ENCODE measurements at regions not wholly inside any gene's neighbourhood (a gene's known extent, or its start where the extent isn't known, plus 50 kb on each side); places are given as distances from the start of the nearest gene placed in this dataset.

GRCh38 chr11:29024386-29024785 is 916.2 kb downstream of the METTL15 start:
- Histone ChIP-seq H3K27me3 (ENCODE audit: insufficient read depth, poor library complexity, severe bottlenecking) (no peaks in the 10 kb centered on the region), H3K27ac (replicated peaks) (no peak overlapping the region), H3K4me3 (replicated peaks; ENCODE audit: insufficient read depth, low read length) (no peak overlapping the region)
- TF ChIP-seq CTCF (IDR thresholded peaks at IDR 0.05; ENCODE audit: insufficient read depth, low read length) (no peak), GABPA (IDR thresholded peaks at IDR 0.05; ENCODE audit: low read depth) (no peak), SPI1 (IDR thresholded peaks at IDR 0.05; ENCODE audit: borderline replicate concordance, low read depth) (no peak), POLR2AphosphoS5 (IDR thresholded peaks at IDR 0.05; ENCODE audit: low read depth) (no peak)
- TF ChIP-seq, protein P1, sequence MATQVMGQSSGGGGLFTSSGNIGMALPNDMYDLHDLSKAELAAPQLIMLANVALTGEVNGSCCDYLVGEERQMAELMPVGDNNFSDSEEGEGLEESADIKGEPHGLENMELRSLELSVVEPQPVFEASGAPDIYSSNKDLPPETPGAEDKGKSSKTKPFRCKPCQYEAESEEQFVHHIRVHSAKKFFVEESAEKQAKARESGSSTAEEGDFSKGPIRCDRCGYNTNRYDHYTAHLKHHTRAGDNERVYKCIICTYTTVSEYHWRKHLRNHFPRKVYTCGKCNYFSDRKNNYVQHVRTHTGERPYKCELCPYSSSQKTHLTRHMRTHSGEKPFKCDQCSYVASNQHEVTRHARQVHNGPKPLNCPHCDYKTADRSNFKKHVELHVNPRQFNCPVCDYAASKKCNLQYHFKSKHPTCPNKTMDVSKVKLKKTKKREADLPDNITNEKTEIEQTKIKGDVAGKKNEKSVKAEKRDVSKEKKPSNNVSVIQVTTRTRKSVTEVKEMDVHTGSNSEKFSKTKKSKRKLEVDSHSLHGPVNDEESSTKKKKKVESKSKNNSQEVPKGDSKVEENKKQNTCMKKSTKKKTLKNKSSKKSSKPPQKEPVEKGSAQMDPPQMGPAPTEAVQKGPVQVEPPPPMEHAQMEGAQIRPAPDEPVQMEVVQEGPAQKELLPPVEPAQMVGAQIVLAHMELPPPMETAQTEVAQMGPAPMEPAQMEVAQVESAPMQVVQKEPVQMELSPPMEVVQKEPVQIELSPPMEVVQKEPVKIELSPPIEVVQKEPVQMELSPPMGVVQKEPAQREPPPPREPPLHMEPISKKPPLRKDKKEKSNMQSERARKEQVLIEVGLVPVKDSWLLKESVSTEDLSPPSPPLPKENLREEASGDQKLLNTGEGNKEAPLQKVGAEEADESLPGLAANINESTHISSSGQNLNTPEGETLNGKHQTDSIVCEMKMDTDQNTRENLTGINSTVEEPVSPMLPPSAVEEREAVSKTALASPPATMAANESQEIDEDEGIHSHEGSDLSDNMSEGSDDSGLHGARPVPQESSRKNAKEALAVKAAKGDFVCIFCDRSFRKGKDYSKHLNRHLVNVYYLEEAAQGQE (IDR thresholded peaks at IDR 0.05; ENCODE audit: insufficient replicate concordance, low read depth), result no peak
- no peak for DNase-seq (ENCODE audit: low read depth in 1 of 2, low spot score in 1 of 2)

DNA sequence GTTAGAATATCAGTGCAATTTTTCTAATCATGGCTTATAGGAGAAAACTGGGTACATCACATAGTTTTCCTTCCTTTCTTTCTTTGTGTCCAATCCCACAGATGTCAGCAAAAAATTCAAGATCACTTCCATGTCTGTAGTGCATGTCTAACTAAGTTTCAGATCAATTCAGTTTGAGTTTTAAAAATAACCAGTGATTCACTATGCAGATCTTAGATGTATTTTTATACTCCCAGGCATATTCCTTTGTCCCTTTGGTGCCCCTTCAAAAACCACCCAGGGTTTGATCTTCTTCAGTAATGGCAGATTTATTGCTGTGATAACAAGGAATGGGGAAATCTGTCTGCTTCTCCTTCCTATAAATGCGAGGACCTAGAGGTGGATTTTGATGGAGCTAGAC is 915.6 kb downstream of the METTL15 start:
- no peak overlapping the region for H3K4me3 ChIP-seq (replicated peaks; ENCODE audit: insufficient read depth, low read length)
- TF ChIP-seq, protein P1 (IDR thresholded peaks at IDR 0.05; ENCODE audit: insufficient replicate concordance, low read depth), result no peak
- TF ChIP-seq GABPA (IDR thresholded peaks at IDR 0.05; ENCODE audit: low read depth) (no peak), CTCF (IDR thresholded peaks at IDR 0.05; ENCODE audit: insufficient read depth, low read length) (no peak), POLR2AphosphoS5 (IDR thresholded peaks at IDR 0.05; ENCODE audit: low read depth) (no peak), SPI1 (IDR thresholded peaks at IDR 0.05; ENCODE audit: borderline replicate concordance, low read depth) (no peak)
- H3K27ac ChIP-seq (replicated peaks), result no peak overlapping the region
- no peaks in the 10 kb centered on the region for H3K27me3 ChIP-seq (ENCODE audit: insufficient read depth, poor library complexity, severe bottlenecking)
- no peak for DNase-seq (ENCODE audit: low read depth in 1 of 2, low spot score in 1 of 2)

- no peak overlapping the region for H3K27ac ChIP-seq (replicated peaks)
- no peak overlapping the region for H3K4me3 ChIP-seq (replicated peaks; ENCODE audit: insufficient read depth, low read length)
- DNase-seq (ENCODE audit: low read depth in 1 of 2, low spot score in 1 of 2), result no peak
- no peaks in the 10 kb centered on the region for H3K27me3 ChIP-seq (ENCODE audit: insufficient read depth, poor library complexity, severe bottlenecking)
- no peak for TF ChIP-seq POLR2AphosphoS5 (IDR thresholded peaks at IDR 0.05; ENCODE audit: low read depth)
- TF ChIP-seq, protein P1 (IDR thresholded peaks at IDR 0.05; ENCODE audit: insufficient replicate concordance, low read depth), result no peak
- TF ChIP-seq SPI1 (IDR thresholded peaks at IDR 0.05; ENCODE audit: borderline replicate concordance, low read depth), result no peak
- no peak for TF ChIP-seq CTCF (IDR thresholded peaks at IDR 0.05; ENCODE audit: insufficient read depth, low read length)
- TF ChIP-seq GABPA (IDR thresholded peaks at IDR 0.05; ENCODE audit: low read depth), result no peak
Observed at GRCh38 chr11:29022676-29023075, 914.5 kb downstream of the METTL15 start.

All from HL-60 (cell line).